ENCODE measurements at regions not wholly inside any gene's neighbourhood (a gene's known extent, or its start where the extent isn't known, plus 50 kb on each side); places are given as distances from the start of the nearest gene placed in this dataset.

- TF ChIP-seq CTCF (IDR thresholded peaks at IDR 0.05): no peak
- ATAC-seq (ENCODE audit: low FRiP score): no peak
- no peak for DNase-seq (ENCODE audit: low spot score)
These were observed 616.8 kb downstream of the TLE4 start for GRCh38 chr9:80188579-80188978.

GRCh38 chr9:80185112-80185738 is 613.5 kb downstream of the TLE4 start:
- TF ChIP-seq CTCF (IDR thresholded peaks at IDR 0.05): no peak
- ATAC-seq (ENCODE audit: low FRiP score) (no peak), DNase-seq (ENCODE audit: low spot score) (no peak)

- no peak for TF ChIP-seq CTCF (IDR thresholded peaks at IDR 0.05)
- DNase-seq (ENCODE audit: low spot score) (no peak), ATAC-seq (ENCODE audit: low FRiP score) (no peak)
These were observed 606.2 kb downstream of the TLE4 start for GRCh38 chr9:80177949-80178480.

- no peak for TF ChIP-seq CTCF (IDR thresholded peaks at IDR 0.05)
- no peak for DNase-seq (ENCODE audit: low spot score)
- no peak for ATAC-seq (ENCODE audit: low FRiP score)
These were observed 603.8 kb downstream of the TLE4 start for GRCh38 chr9:80175286-80176150.

- TF ChIP-seq CTCF (IDR thresholded peaks at IDR 0.05): no peak
- ATAC-seq (ENCODE audit: low FRiP score) (no peak), DNase-seq (ENCODE audit: low spot score) (no peak)
These were observed 592.1 kb downstream of the TLE4 start for GRCh38 chr9:80163889-80164288.

- ATAC-seq (ENCODE audit: low FRiP score) (no peak), DNase-seq (ENCODE audit: low spot score) (no peak)
- no peak for TF ChIP-seq CTCF (IDR thresholded peaks at IDR 0.05)
These were observed 586.9 kb downstream of the TLE4 start for GRCh38 chr9:80158554-80159170.
